GM23248 (cell line): ENCODE measurements at regions not wholly inside any gene's neighbourhood (a gene's known extent, or its start where the extent isn't known, plus 50 kb on each side); places are given as distances from the start of the nearest gene placed in this dataset.

Source experiments
- DNase-seq: peaks from one replicate; pipeline ENCODE4 v3.0.0-alpha.2; 2015
- H2AFZ ChIP-seq: fragments of 200-600 bp; sonication (generic); 2 replicates; pipeline ENCODE4 v1.6.1; 2016; ENCODE audit warnings: antibody characterized with exemption
- H3F3A ChIP-seq: fragments of 200-600 bp; sonication (generic); 2 replicates; pipeline ENCODE4 v1.6.1; 2016; ENCODE audit warnings: mild to moderate bottlenecking, antibody characterized with exemption, mixed run types; ENCODE audit not compliant: insufficient read depth
- H3K27ac ChIP-seq: fragments of 200-600 bp; sonication (generic); 2 replicates; pipeline ENCODE4 v1.5.1; 2016; ENCODE audit warnings: mild to moderate bottlenecking
- H3K27me3 ChIP-seq: fragments of 200-600 bp; sonication (generic); replicated peaks from 2 replicates; pipeline ENCODE4 v1.6.1; 2016; ENCODE audit warnings: mild to moderate bottlenecking; ENCODE audit not compliant: insufficient read depth
- H3K36me3 ChIP-seq: fragments of 200-600 bp; sonication (generic); 2 replicates; pipeline ENCODE4 v1.6.1; 2016; ENCODE audit warnings: low read depth, mild to moderate bottlenecking
- H3K4me1 ChIP-seq: fragments of 200-600 bp; sonication (generic); 2 replicates; pipeline ENCODE4 v1.6.1; 2016; ENCODE audit warnings: mild to moderate bottlenecking; ENCODE audit not compliant: insufficient read depth
- H3K4me2 ChIP-seq: fragments of 200-600 bp; sonication (generic); one replicate; pipeline ENCODE4 v1.6.1; 2016; ENCODE audit warnings: mild to moderate bottlenecking; ENCODE audit not compliant: unreplicated experiment
- H3K4me3 ChIP-seq: fragments of 200-600 bp; sonication (generic); 2 replicates; pipeline ENCODE4 v1.5.1; 2016; ENCODE audit warnings: mild to moderate bottlenecking
- H3K79me2 ChIP-seq: fragments of 200-600 bp; sonication (generic); 2 replicates; pipeline ENCODE4 v1.6.1; 2016; ENCODE audit warnings: mild to moderate bottlenecking; ENCODE audit not compliant: insufficient read depth
- H3K9ac ChIP-seq: fragments of 200-600 bp; sonication (generic); 2 replicates; pipeline ENCODE4 v1.6.1; 2016; ENCODE audit warnings: mild to moderate bottlenecking
- H3K9me2 ChIP-seq: fragments of 200-600 bp; sonication (generic); 2 replicates; pipeline ENCODE4 v1.6.1; 2016; ENCODE audit warnings: mixed run types, mild to moderate bottlenecking, moderate library complexity; ENCODE audit not compliant: insufficient read depth
- H3K9me3 ChIP-seq: fragments of 200-600 bp; sonication (generic); one replicate; pipeline ENCODE4 v1.6.1; 2017; ENCODE audit warnings: low read depth
- H4K20me1 ChIP-seq: fragments of 200-600 bp; sonication (generic); 2 replicates; pipeline ENCODE4 v1.6.0; 2016; ENCODE audit not compliant: insufficient read depth
- EZH2 ChIP-seq: fragments of 200-600 bp; sonication (generic); IDR thresholded peaks from 2 replicates; pipeline ENCODE4 v1.6.1; 2018; ENCODE audit warnings: antibody characterized with exemption, mild to moderate bottlenecking; ENCODE audit not compliant: insufficient read depth, poor library complexity, severe bottlenecking
- EZH2phosphoT487 ChIP-seq: fragments of 200-600 bp; sonication (generic); IDR thresholded peaks from 2 replicates; pipeline ENCODE4 v1.6.1; 2018; ENCODE audit warnings: antibody characterized with exemption, moderate library complexity, mild to moderate bottlenecking, low read depth; ENCODE audit not compliant: insufficient read depth
- WGBS, 2 experiments: methylation state at CpG; one replicate each; pipeline ENCODE4 v1.1.6; 2015 to 2017; ENCODE audit warnings: low lambda C conversion rate in 2 of 2, low coverage in 1 of 2; ENCODE audit errors: missing lambda C conversion rate in 2 of 2; 5-methylcytosine and 5-hydroxymethylcytosine counted together
- in situ Hi-C: fragments of 300-500 bp; cut with MboI; formaldehyde crosslinking; loops from 2 replicates; pipeline ENCODE4 v1.15.0; 2020

GRCh38 chr1:30045304-30046090 is 677.9 kb downstream of the MATN1 start:
- no peak overlapping the region for H3K9ac ChIP-seq
- no peaks in the 10 kb centered on the region for H3K9me2 ChIP-seq
- H3K79me2 ChIP-seq = no peaks in the 10 kb centered on the region
- no peaks in the 10 kb centered on the region for H4K20me1 ChIP-seq
- in situ Hi-C loops = no loop called here
- H3K4me1 ChIP-seq = no peaks in the 10 kb centered on the region
- H3K4me3 ChIP-seq = no peak overlapping the region
- H3K9me3 ChIP-seq = no peaks in the 10 kb centered on the region
- H3K27ac ChIP-seq = no peak overlapping the region
- H2AFZ ChIP-seq = no peak overlapping the region
- H3K36me3 ChIP-seq = no peaks in the 10 kb centered on the region
- H3F3A ChIP-seq = no peaks in the 10 kb centered on the region
- no peak for TF ChIP-seq EZH2phosphoT487
- no peak for TF ChIP-seq EZH2
- 45 to 53% methylated on average over 4 of the region's 4 CpGs for WGBS, 2 experiments
- DNase-seq = no peak
- no peak overlapping the region for H3K4me2 ChIP-seq
- H3K27me3 ChIP-seq = no peaks in the 10 kb centered on the region

- 50% methylated on average over 2 of the region's 2 CpGs for WGBS, 2 experiments
- H3K9me2 ChIP-seq = no peaks in the 10 kb centered on the region
- no peak overlapping the region for H3K9ac ChIP-seq
- H3K4me1 ChIP-seq = no peaks in the 10 kb centered on the region
- no peak overlapping the region for H2AFZ ChIP-seq
- no peaks in the 10 kb centered on the region for H3K36me3 ChIP-seq
- no peak for DNase-seq
- TF ChIP-seq EZH2 = no peak
- TF ChIP-seq EZH2phosphoT487 = no peak
- H3K9me3 ChIP-seq = no peaks in the 10 kb centered on the region
- H4K20me1 ChIP-seq = no peaks in the 10 kb centered on the region
- H3K27ac ChIP-seq = no peak overlapping the region
- in situ Hi-C loops = no loop called here
- H3K4me2 ChIP-seq = no peak overlapping the region
- no peaks in the 10 kb centered on the region for H3F3A ChIP-seq
- no peaks in the 10 kb centered on the region for H3K79me2 ChIP-seq
- no peaks in the 10 kb centered on the region for H3K27me3 ChIP-seq
- no peak overlapping the region for H3K4me3 ChIP-seq
Observed at GRCh38 chr1:30044656-30045144, 678.7 kb downstream of the MATN1 start.

GRCh38 chr1:30043731-30044408 is 679.5 kb downstream of the MATN1 start:
- Histone ChIP-seq H4K20me1 (no peaks in the 10 kb centered on the region), H3K4me2 (no peak overlapping the region), H3F3A (no peaks in the 10 kb centered on the region), H3K36me3 (no peaks in the 10 kb centered on the region), H3K27ac (no peak overlapping the region), H3K9me3 (no peaks in the 10 kb centered on the region), H3K4me3 (no peak overlapping the region), H3K27me3 (no peaks in the 10 kb centered on the region), H3K4me1 (no peaks in the 10 kb centered on the region), H3K9me2 (no peaks in the 10 kb centered on the region), H2AFZ (no peak overlapping the region), H3K9ac (no peak overlapping the region), H3K79me2 (no peaks in the 10 kb centered on the region)
- 0% methylated on average over 1 of the region's 1 CpG for WGBS, 2 experiments
- DNase-seq = no peak
- in situ Hi-C loops = no loop called here
- TF ChIP-seq EZH2 (no peak), EZH2phosphoT487 (no peak)

- DNase-seq = no peak
- in situ Hi-C loops = no loop called here
- TF ChIP-seq EZH2phosphoT487 = no peak
- no peak for TF ChIP-seq EZH2
- no peaks in the 10 kb centered on the region for H3K27me3 ChIP-seq
- no peaks in the 10 kb centered on the region for H3K36me3 ChIP-seq
- no peak overlapping the region for H3K27ac ChIP-seq
- no peaks in the 10 kb centered on the region for H3K9me3 ChIP-seq
- WGBS, 2 experiments = 18 to 29% methylated on average over 2 of the region's 2 CpGs
- no peaks in the 10 kb centered on the region for H4K20me1 ChIP-seq
- H3K79me2 ChIP-seq = no peaks in the 10 kb centered on the region
- H3K4me2 ChIP-seq = no peak overlapping the region
- no peak overlapping the region for H3K9ac ChIP-seq
- no peaks in the 10 kb centered on the region for H3K4me1 ChIP-seq
- no peak overlapping the region for H2AFZ ChIP-seq
- H3K4me3 ChIP-seq = no peak overlapping the region
- H3F3A ChIP-seq = no peaks in the 10 kb centered on the region
- no peaks in the 10 kb centered on the region for H3K9me2 ChIP-seq
Observed at GRCh38 chr1:30043256-30043655, 680.1 kb downstream of the MATN1 start.
